K562 (cell line): ENCODE measurements at regions not wholly inside any gene's neighbourhood (a gene's known extent, or its start where the extent isn't known, plus 50 kb on each side); places are given as distances from the start of the nearest gene placed in this dataset.

ENCODE experiments used
- ATAC-seq: fragments of 200-7000 bp; cut with Tn5 transposase; 3 replicates; pipeline ENCODE4 v1.9.1; 2020; ENCODE audit warnings: moderate library complexity
- BruUV-seq: library from RNA; stranded (reverse); fragments of 400-500 nt; replicated peaks from 2 replicates; lab custom pipeline; 2021; lab: Mats Ljungman, UMichigan
- CTCF ChIA-PET: fragments of 300-600 bp; formaldehyde crosslinking; extraction: SDS; loops from one replicate; lab custom pipeline; 2021; ENCODE audit warnings: low intra/inter-chr PET ratio; lab: Yijun Ruan, JAX
- POLR2A ChIA-PET: fragments of 300-600, 350-650 bp; sonication (Branson Sonifier 250); formaldehyde crosslinking; extraction: SDS; loops from one replicate; lab custom pipeline; 2021; ENCODE audit warnings: antibody characterized with exemption, inconsistent platforms; lab: Yijun Ruan, JAX
- DNase-seq, 4 experiments: peaks; one replicate each; pipeline versions ENCODE4 v3.0.0 to v3.0.0-alpha.2; 2011 to 2018; ENCODE audit warnings: low spot score in 3 of 4, mixed read lengths in 3 of 4; ENCODE audit errors: extremely low read depth in 1 of 4
- FAIRE-seq: peaks from 2 replicates; lab custom pipeline; 2011; peaks lifted over from hg19 to GRCh38; lab: Jason Lieb, UNC
- H2AFZ ChIP-seq: 2 replicates; pipeline ENCODE4 v1.6.0; 2011; ENCODE audit warnings: low read depth, low read length, control low read depth, inconsistent platforms
- H3K27ac ChIP-seq: fragments of 200-600 bp; 3 replicates; pipeline ENCODE4 v1.8.0; 2011; ENCODE audit warnings: low read depth, mild to moderate bottlenecking, control low read depth, inconsistent platforms, low read length, moderate library complexity, mixed read lengths; ENCODE audit errors: extremely low read depth
- H3K27me3 ChIP-seq, 2 experiments: fragments of 300-600 bp in 1 of 2; 2 replicates in 1 of 2; 3 replicates in 1 of 2; pipeline versions ENCODE4 v1.6.0 to v1.8.0; 2011; ENCODE audit warnings: inconsistent platforms in 2 of 2, low read length in 2 of 2, mild to moderate bottlenecking in 1 of 2, mixed read lengths in 1 of 2, moderate library complexity in 1 of 2; ENCODE audit not compliant: control insufficient read depth in 2 of 2, insufficient read depth in 2 of 2
- H3K36me3 ChIP-seq: fragments of 300-600 bp; 3 replicates; pipeline ENCODE4 v1.8.0; 2011; ENCODE audit warnings: mild to moderate bottlenecking, low read length, inconsistent platforms; ENCODE audit not compliant: control insufficient read depth, insufficient read depth
- H3K4me1 ChIP-seq, 2 experiments: fragments of 200-600 bp in 1 of 2; replicated peaks in 1 of 2; 2 replicates in 1 of 2; 3 replicates in 1 of 2; pipeline versions ENCODE4 v1.5.1 to v1.8.0; 2011; ENCODE audit warnings: inconsistent platforms in 2 of 2, low read length in 2 of 2, mild to moderate bottlenecking in 1 of 2, mixed read lengths in 1 of 2, moderate library complexity in 1 of 2; ENCODE audit not compliant: control insufficient read depth in 2 of 2, insufficient read depth in 2 of 2
- H3K4me2 ChIP-seq: 2 replicates; pipeline ENCODE4 v1.6.1; 2011; ENCODE audit warnings: low read length, control low read depth, inconsistent platforms, mixed read lengths; ENCODE audit not compliant: insufficient read depth
- H3K4me3 ChIP-seq: fragments of 200-600 bp; sonication (generic), shearing (Covaris generic); 2 replicates; pipeline ENCODE4 v1.5.1; 2016; ENCODE audit warnings: control low read depth, inconsistent platforms
- H3K79me2 ChIP-seq: fragments of 200-600 bp; 3 replicates; pipeline ENCODE4 v1.8.0; 2011; ENCODE audit warnings: low read length, inconsistent platforms; ENCODE audit not compliant: control insufficient read depth, insufficient read depth
- H3K9ac ChIP-seq, 2 experiments: 2 replicates each; pipeline versions ENCODE4 v1.6.0 to v1.6.1; 2011; ENCODE audit warnings: low read depth in 2 of 2, low read length in 2 of 2, control low read depth in 1 of 2, inconsistent platforms in 1 of 2, mild to moderate bottlenecking in 1 of 2, mixed read lengths in 1 of 2; ENCODE audit not compliant: insufficient read depth in 1 of 2
- H3K9me1 ChIP-seq: one replicate; pipeline ENCODE4 v1.6.0; 2011; ENCODE audit warnings: inconsistent platforms, mild to moderate bottlenecking, low read length, moderate library complexity; ENCODE audit not compliant: control insufficient read depth, insufficient read depth
- H3K9me3 ChIP-seq: replicated peaks from 2 replicates; pipeline ENCODE4 v1.5.1; 2011; ENCODE audit warnings: low read depth, low read length, inconsistent platforms; ENCODE audit not compliant: control insufficient read depth, insufficient read depth
- H4K20me1 ChIP-seq: replicated peaks from 2 replicates; pipeline ENCODE4 v1.6.1; 2011; ENCODE audit warnings: low read length, inconsistent platforms, mixed read lengths; ENCODE audit not compliant: control insufficient read depth, insufficient read depth
- BCL6 ChIP-seq: fragments of 250-450 bp; sonication (Bioruptor Pico); IDR thresholded peaks from 2 replicates; pipeline ENCODE4 v1.4.0; 2020
- BCLAF1 ChIP-seq, 2 experiments: fragments of 450-650 bp in 1 of 2; IDR thresholded peaks; 2 replicates each; pipeline ENCODE4 v1.6.1; 2011 to 2017; ENCODE audit warnings: low read depth in 2 of 2, antibody characterized with exemption in 1 of 2, borderline replicate concordance in 1 of 2, low read length in 1 of 2, mild to moderate bottlenecking in 1 of 2, mixed read lengths in 1 of 2; ENCODE audit not compliant: control insufficient read depth in 1 of 2
- C11orf30 ChIP-seq: fragments of 450-650 bp; IDR thresholded peaks from 2 replicates; pipeline ENCODE4 v1.6.1; 2016; ENCODE audit warnings: low read depth, mild to moderate bottlenecking
- CBFA2T2 ChIP-seq: fragments of 450-650 bp; conservative IDR thresholded peaks from 2 replicates; pipeline ENCODE4 v1.6.1; 2017; ENCODE audit warnings: mild to moderate bottlenecking
- CBFB ChIP-seq: sonication (generic); formaldehyde crosslinking; IDR thresholded peaks from 2 replicates; pipeline ENCODE4 v1.4.0; 2020; ENCODE audit warnings: mild to moderate bottlenecking, missing genetic modification reagents
- KDM2B ChIP-seq: fragments of 250-450 bp; sonication (Bioruptor Pico); IDR thresholded peaks from 2 replicates; pipeline ENCODE4 v1.8.0; 2021; ENCODE audit warnings: mild to moderate bottlenecking, moderate library complexity
- KLF16 ChIP-seq: IDR thresholded peaks from 2 replicates; pipeline ENCODE4 v1.6.1; 2016; ENCODE audit warnings: antibody characterized with exemption
- MAFF ChIP-seq: IDR thresholded peaks from 2 replicates; pipeline ENCODE4 v1.6.1; 2012; ENCODE audit warnings: low read length, improper control_type of control experiment
- MAFG ChIP-seq: fragments of 450-650 bp; conservative IDR thresholded peaks from 2 replicates; pipeline ENCODE4 v1.6.1; 2016; ENCODE audit warnings: missing genetic modification characterization, missing compliant biosample characterization
- MAFK ChIP-seq: IDR thresholded peaks from 2 replicates; pipeline ENCODE4 v1.6.1; 2011; ENCODE audit warnings: low read length, improper control_type of control experiment
- ZNF316 ChIP-seq: fragments of 450-650 bp; IDR thresholded peaks from 2 replicates; pipeline ENCODE4 v1.6.1; 2016
- WGBS: fragments of 100-300 bp; shearing (Covaris generic); methylation state at CpG from one replicate; pipeline ENCODE4 v1.1.6; 2016; ENCODE audit warnings: low coverage, mixed read lengths; ENCODE audit not compliant: insufficient coverage; ENCODE audit errors: missing lambda C conversion rate; 5-methylcytosine and 5-hydroxymethylcytosine counted together
- in situ Hi-C: fragments of 300-500 bp; cut with MboI; formaldehyde crosslinking; loops from 4 replicates; pipeline ENCODE4 v1.15.0; 2018; ENCODE audit warnings: inconsistent platforms, mixed read lengths
- intact Hi-C: fragments of 100-400 bp; cut with micrococcal nuclease; formaldehyde crosslinking; loops from 2 replicates; pipeline ENCODE4 v1.14.2; 2022

GRCh38 chr7:20075992-20076820 lies 141.0 kb downstream of the MACC1 start:
- no peak overlapping the region for H3K27ac ChIP-seq
- H3K4me2 ChIP-seq = no peak overlapping the region
- H3K4me1 ChIP-seq = no peaks in the 10 kb centered on the region
- POLR2A ChIA-PET = no interaction called here
- no peak overlapping the region for H2AFZ ChIP-seq
- H3K4me3 ChIP-seq = no peak overlapping the region
- no peaks in the 10 kb centered on the region for H3K79me2 ChIP-seq
- CTCF ChIA-PET = no interaction called here
- no peaks in the 10 kb centered on the region for H3K9me1 ChIP-seq
- H3K27me3 ChIP-seq = no peaks in the 10 kb centered on the region
- no peak for ATAC-seq
- no peaks in the 10 kb centered on the region for H3K36me3 ChIP-seq
- TF ChIP-seq BCL6 (CRISPR knock-in tag) (no peak), ZNF316 (peak; percentile 60), KDM2B (CRISPR knock-in tag) (no peak), C11orf30 (peak; percentile 28; the same call in 1 of the 2 replicates), MAFK (peak; percentile 27; the same call in 1 of the 2 replicates), MAFF (peak; percentile 42), MAFG (tag) (peak; percentile 30)
- TF ChIP-seq, all 486 proteins: peak for 5
- no peaks in the 10 kb centered on the region for H3K9me3 ChIP-seq
- H3K9ac ChIP-seq = no peak overlapping the region
- DNase-seq (no peak), FAIRE-seq (no peak)
- WGBS = 0% methylated on average over 4 of the region's 4 CpGs
- intact Hi-C loops = no loop called here
- BruUV-seq = no TSS peak
- in situ Hi-C loops = no loop called here
- no peaks in the 10 kb centered on the region for H4K20me1 ChIP-seq

DNA sequence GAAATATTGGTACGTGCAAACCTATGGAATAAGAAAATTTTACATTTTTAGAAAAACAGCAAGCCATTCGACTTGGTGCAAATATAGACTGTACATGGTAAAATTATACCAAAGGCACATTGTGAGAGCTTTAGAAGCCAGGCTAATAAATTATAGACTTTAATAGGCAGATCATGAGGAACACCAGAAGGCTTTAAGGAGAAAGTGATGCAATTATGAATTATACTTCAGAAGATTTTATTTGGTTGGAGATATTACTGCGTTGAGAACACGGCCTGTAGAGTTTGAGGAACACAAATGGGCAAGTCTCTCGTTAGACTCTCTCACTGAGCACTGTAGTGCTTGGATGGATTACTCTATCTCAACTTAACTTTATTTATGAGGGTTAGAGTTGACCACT lies 141.7 kb downstream of the MACC1 start:
- WGBS = 2% methylated on average over 5 of the region's 5 CpGs
- no peak overlapping the region for H3K4me2 ChIP-seq
- FAIRE-seq (no peak), ATAC-seq (no peak), DNase-seq (no peak)
- no peak overlapping the region for H2AFZ ChIP-seq
- H3K4me3 ChIP-seq = no peak overlapping the region
- no peaks in the 10 kb centered on the region for H3K36me3 ChIP-seq
- H3K9me3 ChIP-seq = no peaks in the 10 kb centered on the region
- H3K4me1 ChIP-seq = no peaks in the 10 kb centered on the region
- H3K27ac ChIP-seq = no peak overlapping the region
- H3K27me3 ChIP-seq = no peaks in the 10 kb centered on the region
- no TSS peak for BruUV-seq
- intact Hi-C loops = no loop called here
- ChIA-PET CTCF (no interaction called here), POLR2A (no interaction called here)
- no peaks in the 10 kb centered on the region for H4K20me1 ChIP-seq
- H3K9me1 ChIP-seq = no peaks in the 10 kb centered on the region
- H3K9ac ChIP-seq = no peak overlapping the region
- in situ Hi-C loops = no loop called here
- H3K79me2 ChIP-seq = no peaks in the 10 kb centered on the region
- TF ChIP-seq CBFB = no peak
- no peak for TF ChIP-seq BCLAF1 (IDR thresholded peaks at IDR 0.05; ENCODE audit: borderline replicate concordance in 1 of 2, control insufficient read depth in 1 of 2, low read depth in 2 of 2, low read length in 1 of 2)
- TF ChIP-seq KLF16 = no peak
- no peak for TF ChIP-seq CBFA2T2
